ENCODE measurements at regions not wholly inside any gene's neighbourhood (a gene's known extent, or its start where the extent isn't known, plus 50 kb on each side); places are given as distances from the start of the nearest gene placed in this dataset.

- no peak overlapping the region for H3K4me3 Mint-ChIP-seq
- Histone ChIP-seq H3K36me3 (ENCODE audit: control insufficient read depth, insufficient read depth, low read length) (no peaks in the 10 kb centered on the region), H3K4me3 (ENCODE audit: low read length) (no peak overlapping the region), H3K27me3 (ENCODE audit: control insufficient read depth, insufficient read depth, low read length) (no peaks in the 10 kb centered on the region), H3K4me1 (ENCODE audit: control insufficient read depth, insufficient read depth, low read length) (no peaks in the 10 kb centered on the region), H3K27ac (ENCODE audit: low read length) (no peak overlapping the region), H3K9me3 (ENCODE audit: control insufficient read depth, insufficient read depth, low read length) (no peaks in the 10 kb centered on the region)
- no peak for DNase-seq
- no peaks in the 10 kb centered on the region for H3K36me3 Mint-ChIP-seq
- ATAC-seq: no peak
- WGBS (ENCODE audit: insufficient coverage): 93% methylated on average over 6 of the region's 6 CpGs
- intact Hi-C loops (cut with micrococcal nuclease): no loop called here
- TF ChIP-seq CTCF (IDR thresholded peaks at IDR 0.05): no peak
- H3K27ac Mint-ChIP-seq: no peak overlapping the region
- H3K9me3 Mint-ChIP-seq: no peaks in the 10 kb centered on the region
- H3K27me3 Mint-ChIP-seq (ENCODE audit: low read depth in 2 of 2): no peaks in the 10 kb centered on the region
- no peaks in the 10 kb centered on the region for H3K4me1 Mint-ChIP-seq
Observed at GRCh38 chr22:49073873-49074417, 753.7 kb downstream of the BRD1 start.

GRCh38 chr22:49072996-49073645, 754.6 kb downstream of the BRD1 start:
- H3K4me3 ChIP-seq (ENCODE audit: low read length): no peak overlapping the region
- H3K9me3 ChIP-seq (ENCODE audit: control insufficient read depth, insufficient read depth, low read length): no peaks in the 10 kb centered on the region
- Mint-ChIP-seq H3K36me3 (no peaks in the 10 kb centered on the region), H3K27ac (no peak overlapping the region), H3K27me3 (ENCODE audit: low read depth in 2 of 2) (peaks cover 0 to 1% of the 10 kb centered on the region in 2 donors), H3K4me1 (no peaks in the 10 kb centered on the region), H3K9me3 (no peaks in the 10 kb centered on the region), H3K4me3 (no peak overlapping the region)
- intact Hi-C loops (cut with micrococcal nuclease): no loop called here
- no peak overlapping the region for H3K27ac ChIP-seq (ENCODE audit: low read length)
- no peaks in the 10 kb centered on the region for H3K27me3 ChIP-seq (ENCODE audit: control insufficient read depth, insufficient read depth, low read length)
- no peaks in the 10 kb centered on the region for H3K36me3 ChIP-seq (ENCODE audit: control insufficient read depth, insufficient read depth, low read length)
- TF ChIP-seq CTCF (IDR thresholded peaks at IDR 0.05): no peak
- no peak for DNase-seq
- no peak for ATAC-seq
- no peaks in the 10 kb centered on the region for H3K4me1 ChIP-seq (ENCODE audit: control insufficient read depth, insufficient read depth, low read length)
- WGBS (ENCODE audit: insufficient coverage): 92% methylated on average over 8 of the region's 8 CpGs

- no peak overlapping the region for H3K4me3 ChIP-seq (ENCODE audit: low read length)
- H3K27ac ChIP-seq (ENCODE audit: low read length): no peak overlapping the region
- Mint-ChIP-seq H3K4me3 (no peak overlapping the region), H3K36me3 (no peaks in the 10 kb centered on the region), H3K4me1 (no peaks in the 10 kb centered on the region), H3K27ac (no peak overlapping the region), H3K9me3 (no peaks in the 10 kb centered on the region), H3K27me3 (ENCODE audit: low read depth in 2 of 2) (peaks cover 8 to 18% of the 10 kb centered on the region in 2 donors)
- intact Hi-C loops (cut with micrococcal nuclease): no loop called here
- no peak for ATAC-seq
- H3K36me3 ChIP-seq (ENCODE audit: control insufficient read depth, insufficient read depth, low read length): no peaks in the 10 kb centered on the region
- H3K4me1 ChIP-seq (ENCODE audit: control insufficient read depth, insufficient read depth, low read length): no peaks in the 10 kb centered on the region
- WGBS (ENCODE audit: insufficient coverage): 52% methylated on average over 7 of the region's 7 CpGs
- no peaks in the 10 kb centered on the region for H3K9me3 ChIP-seq (ENCODE audit: control insufficient read depth, insufficient read depth, low read length)
- H3K27me3 ChIP-seq (ENCODE audit: control insufficient read depth, insufficient read depth, low read length): no peaks in the 10 kb centered on the region
- no peak for TF ChIP-seq CTCF (IDR thresholded peaks at IDR 0.05)
- DNase-seq: no peak
Observed at GRCh38 chr22:49070501-49070900, 757.2 kb downstream of the BRD1 start.
